SK-N-SH (cell line): ENCODE measurements at regions not wholly inside any gene's neighbourhood (a gene's known extent, or its start where the extent isn't known, plus 50 kb on each side); places are given as distances from the start of the nearest gene placed in this dataset.

Experiments used
- CTCF ChIA-PET: fragments of 300-600, 350-600 bp; formaldehyde crosslinking; extraction: SDS; loops from one replicate; lab custom pipeline; 2021; lab: Yijun Ruan, JAX
- POLR2A ChIA-PET: fragments of 350-600 bp; sonication (Branson Sonifier 250); formaldehyde crosslinking; extraction: SDS; loops from one replicate; lab custom pipeline; 2020; ENCODE audit warnings: antibody characterized with exemption, inconsistent platforms; lab: Yijun Ruan, JAX
- DNase-seq: peaks from one replicate; pipeline ENCODE4 v3.0.0; 2012
- H2AFZ ChIP-seq: fragments of 200-600 bp; sonication (generic); 2 replicates; pipeline ENCODE4 v1.8.1; 2016; ENCODE audit warnings: antibody characterized with exemption, mild to moderate bottlenecking, low read depth
- H3F3A ChIP-seq: fragments of 200-600 bp; sonication (generic); replicated peaks from 2 replicates; pipeline ENCODE3; 2016; ENCODE audit warnings: antibody characterized with exemption, mild to moderate bottlenecking; ENCODE audit not compliant: insufficient read depth
- H3K27ac ChIP-seq, 2 experiments: fragments of 200-500 bp in 1 of 2; fragments of 200-600 bp in 1 of 2; sonication (Bioruptor generic) in 1 of 2; sonication (generic), shearing (Covaris generic) in 1 of 2; 2 replicates each; pipeline versions ENCODE4 v1.5.1 to v1.6.1; 2014 to 2016; ENCODE audit warnings: low read depth in 2 of 2, inconsistent platforms in 1 of 2, low read length in 1 of 2, mild to moderate bottlenecking in 1 of 2, mixed read lengths in 1 of 2
- H3K27me3 ChIP-seq: fragments of 200-600 bp; sonication (generic), shearing (Covaris generic); 2 replicates; pipeline ENCODE4 v1.6.1; 2016; ENCODE audit warnings: mixed run types; ENCODE audit not compliant: insufficient read depth
- H3K36me3 ChIP-seq, 2 experiments: fragments of 200-500 bp in 1 of 2; fragments of 200-600 bp in 1 of 2; sonication (Bioruptor generic) in 1 of 2; sonication (generic) in 1 of 2; replicated peaks in 1 of 2; 2 replicates each; pipeline versions ENCODE3 to v1.5.1; 2014 to 2016; ENCODE audit warnings: low read length in 1 of 2, mild to moderate bottlenecking in 1 of 2; ENCODE audit not compliant: insufficient read depth in 2 of 2, control insufficient read depth in 1 of 2
- H3K4me1 ChIP-seq, 2 experiments: fragments of 200-500 bp in 1 of 2; fragments of 200-600 bp in 1 of 2; sonication (Bioruptor generic) in 1 of 2; sonication (generic), shearing (Covaris generic) in 1 of 2; 2 replicates each; pipeline versions ENCODE4 v1.5.1 to v1.6.1; 2014 to 2016; ENCODE audit warnings: low read depth in 1 of 2, low read length in 1 of 2, mixed run types in 1 of 2; ENCODE audit not compliant: insufficient read depth in 2 of 2, control insufficient read depth in 1 of 2
- H3K4me2 ChIP-seq: fragments of 200-600 bp; sonication (generic), shearing (Covaris generic); 2 replicates; pipeline ENCODE4 v1.6.1; 2017; ENCODE audit warnings: mixed run types
- H3K4me3 ChIP-seq, 2 experiments: fragments of 200-500 bp in 1 of 2; fragments of 200-600 bp in 1 of 2; sonication (Bioruptor generic) in 1 of 2; sonication (generic), shearing (Covaris generic) in 1 of 2; 2 replicates each; pipeline versions ENCODE4 v1.5.1 to v1.8.1; 2014 to 2016; ENCODE audit warnings: low read depth in 2 of 2, inconsistent platforms in 1 of 2, low read length in 1 of 2, mild to moderate bottlenecking in 1 of 2, mixed read lengths in 1 of 2, moderate library complexity in 1 of 2
- H3K79me2 ChIP-seq: fragments of 200-600 bp; sonication (generic); 2 replicates; pipeline ENCODE4 v1.8.1; 2017; ENCODE audit warnings: mild to moderate bottlenecking; ENCODE audit not compliant: insufficient read depth
- H3K9ac ChIP-seq: fragments of 200-600 bp; sonication (generic); 2 replicates; pipeline ENCODE4 v1.6.1; 2017; ENCODE audit warnings: mixed run types
- H3K9me2 ChIP-seq: fragments of 200-600 bp; sonication (generic); 2 replicates; pipeline ENCODE4 v1.6.1; 2017; ENCODE audit warnings: mixed run types
- H3K9me3 ChIP-seq: fragments of 200-600 bp; sonication (generic); 2 replicates; pipeline ENCODE4 v1.6.1; 2017; ENCODE audit warnings: mixed run types, mild to moderate bottlenecking, moderate library complexity
- H4K20me1 ChIP-seq: fragments of 200-600 bp; sonication (generic); 2 replicates; pipeline ENCODE4 v1.6.1; 2017; ENCODE audit warnings: mild to moderate bottlenecking, mixed run types; ENCODE audit not compliant: insufficient read depth
- EP300 ChIP-seq, 2 experiments: IDR thresholded peaks; 2 replicates each; pipeline versions ENCODE4 v1.4.0 to v1.6.1; 2012; ENCODE audit warnings: borderline replicate concordance in 1 of 2, low read depth in 1 of 2, low read length in 1 of 2
- FOSL2 ChIP-seq: IDR thresholded peaks from 2 replicates; pipeline ENCODE4 v1.4.0; 2012; ENCODE audit warnings: low read depth, mild to moderate bottlenecking, moderate library complexity, borderline replicate concordance
- FOXJ3 ChIP-seq: sonication (generic); formaldehyde crosslinking; IDR thresholded peaks from 2 replicates; pipeline ENCODE4 v1.5.1; 2020; ENCODE audit warnings: mild to moderate bottlenecking, missing genetic modification reagents
- NFIC ChIP-seq: IDR thresholded peaks from 2 replicates; pipeline ENCODE4 v1.4.0; 2012; ENCODE audit warnings: borderline replicate concordance
- NRF1 ChIP-seq: IDR thresholded peaks from 2 replicates; pipeline ENCODE4 v1.6.1; 2012; ENCODE audit warnings: low read depth, mild to moderate bottlenecking, low read length
- RCOR1 ChIP-seq: fragments of 150-350 bp; IDR thresholded peaks from 2 replicates; pipeline ENCODE4 v1.6.1; 2017; ENCODE audit warnings: antibody characterized with exemption, low read length
- SIN3A ChIP-seq: IDR thresholded peaks from 2 replicates; pipeline ENCODE4 v1.6.1; 2012; ENCODE audit warnings: low read depth, mild to moderate bottlenecking, low read length, moderate library complexity, borderline replicate concordance
- SMC3 ChIP-seq: IDR thresholded peaks from 2 replicates; pipeline ENCODE4 v1.6.1; 2012; ENCODE audit warnings: low read depth, low read length, improper control_type of control experiment
- TCF12 ChIP-seq: IDR thresholded peaks from 2 replicates; pipeline ENCODE4 v1.4.0; 2012
- YY1 ChIP-seq: IDR thresholded peaks from 2 replicates; pipeline ENCODE4 v1.4.0; 2012; ENCODE audit warnings: low read depth, mild to moderate bottlenecking
- WGBS: methylation state at CpG from one replicate; pipeline ENCODE4 v1.1.6; 2017; ENCODE audit warnings: low lambda C conversion rate; 5-methylcytosine and 5-hydroxymethylcytosine counted together
- TF ChIP-seq, protein P1 (sequence below): IDR thresholded peaks from 2 replicates; pipeline ENCODE4 v1.6.1; 2012; ENCODE audit warnings: mild to moderate bottlenecking, low read depth, low read length, moderate library complexity

DNA sequence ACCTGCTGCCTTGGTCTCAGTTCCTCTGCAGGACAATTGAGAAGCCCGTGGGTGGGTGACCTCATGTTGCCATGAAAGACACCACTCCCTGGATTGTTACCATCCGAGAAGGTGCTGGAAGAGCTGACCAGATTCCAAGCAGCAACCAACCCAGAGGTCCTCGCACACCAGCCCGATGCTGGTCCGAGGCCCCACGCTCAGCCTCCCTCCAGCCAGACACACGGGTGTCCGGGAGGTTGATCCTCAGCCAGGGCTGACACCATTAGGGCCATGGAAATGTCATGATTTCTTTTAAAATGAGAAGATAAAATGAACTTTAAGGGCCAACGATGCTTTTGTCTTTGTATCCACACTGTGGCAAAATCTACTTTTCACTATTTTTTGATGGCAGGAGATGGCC lies 242.3 kb downstream of the RBFOX3 start (continued):
- TF ChIP-seq YY1 (no peak), FOSL2 (no peak), SIN3A (no peak), NRF1 (no peak)

DNA sequence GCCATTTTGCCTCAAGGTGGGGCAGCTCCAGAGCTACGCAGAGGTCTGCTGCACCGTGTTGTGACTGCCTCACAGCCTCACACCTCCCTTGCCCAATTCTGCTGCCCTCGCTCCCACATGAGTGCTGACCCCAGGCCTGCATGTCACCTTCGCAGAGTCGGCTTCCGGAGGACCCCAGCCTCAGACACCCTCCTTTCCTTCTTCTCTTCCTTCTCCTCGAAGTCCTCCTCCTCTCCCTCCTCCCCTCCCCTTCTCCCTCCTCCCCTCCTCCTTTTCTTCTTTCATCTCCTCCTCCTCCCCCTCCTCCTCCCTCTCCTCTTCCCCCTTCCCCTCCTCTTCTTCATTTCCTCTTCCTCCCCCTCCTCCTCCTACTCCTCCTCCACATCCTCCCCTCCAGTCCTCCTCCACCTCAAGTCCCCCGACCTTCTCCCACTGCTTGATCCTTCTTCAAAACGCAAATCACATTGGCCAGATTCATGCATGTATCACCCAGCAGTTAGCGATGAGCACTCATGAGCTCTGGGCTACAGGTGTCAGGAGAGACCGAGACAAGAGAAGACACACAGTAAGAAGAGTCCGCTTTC lies 243.8 kb downstream of the RBFOX3 start:
- Histone ChIP-seq H3K79me2 (no peaks in the 10 kb centered on the region), H3K4me2 (no peak overlapping the region), H3F3A (no peaks in the 10 kb centered on the region), H2AFZ (no peak overlapping the region), H3K9ac (no peak overlapping the region), H3K27me3 (peaks cover 34% of the 10 kb centered on the region; the same call in 1 of the 2 replicates), H3K4me1 (no peaks in the 10 kb centered on the region; a peak in 1 of 4 replicates), H4K20me1 (no peaks in the 10 kb centered on the region), H3K4me3 (no peak overlapping the region), H3K9me3 (no peaks in the 10 kb centered on the region), H3K27ac (no peak overlapping the region), H3K9me2 (no peaks in the 10 kb centered on the region), H3K36me3 (no peaks in the 10 kb centered on the region)
- CTCF ChIA-PET, result interaction anchor here (1.1 to 4.1 kb wide), 6 partner anchors 21 to 181 kb away, joined by 3 to 37 read pairs (median 8); no protein-coding TSS in a partner anchor
- TF ChIP-seq FOXJ3 (CRISPR knock-in tag) (no peak), SMC3 (no peak), RCOR1 (no peak), NFIC (no peak), EP300 (IDR thresholded peaks at IDR 0.05; ENCODE audit: borderline replicate concordance in 1 of 2, low read depth in 1 of 2, low read length in 1 of 2) (no peak), TCF12 (no peak), SIN3A (no peak)
- TF ChIP-seq, protein P1, sequence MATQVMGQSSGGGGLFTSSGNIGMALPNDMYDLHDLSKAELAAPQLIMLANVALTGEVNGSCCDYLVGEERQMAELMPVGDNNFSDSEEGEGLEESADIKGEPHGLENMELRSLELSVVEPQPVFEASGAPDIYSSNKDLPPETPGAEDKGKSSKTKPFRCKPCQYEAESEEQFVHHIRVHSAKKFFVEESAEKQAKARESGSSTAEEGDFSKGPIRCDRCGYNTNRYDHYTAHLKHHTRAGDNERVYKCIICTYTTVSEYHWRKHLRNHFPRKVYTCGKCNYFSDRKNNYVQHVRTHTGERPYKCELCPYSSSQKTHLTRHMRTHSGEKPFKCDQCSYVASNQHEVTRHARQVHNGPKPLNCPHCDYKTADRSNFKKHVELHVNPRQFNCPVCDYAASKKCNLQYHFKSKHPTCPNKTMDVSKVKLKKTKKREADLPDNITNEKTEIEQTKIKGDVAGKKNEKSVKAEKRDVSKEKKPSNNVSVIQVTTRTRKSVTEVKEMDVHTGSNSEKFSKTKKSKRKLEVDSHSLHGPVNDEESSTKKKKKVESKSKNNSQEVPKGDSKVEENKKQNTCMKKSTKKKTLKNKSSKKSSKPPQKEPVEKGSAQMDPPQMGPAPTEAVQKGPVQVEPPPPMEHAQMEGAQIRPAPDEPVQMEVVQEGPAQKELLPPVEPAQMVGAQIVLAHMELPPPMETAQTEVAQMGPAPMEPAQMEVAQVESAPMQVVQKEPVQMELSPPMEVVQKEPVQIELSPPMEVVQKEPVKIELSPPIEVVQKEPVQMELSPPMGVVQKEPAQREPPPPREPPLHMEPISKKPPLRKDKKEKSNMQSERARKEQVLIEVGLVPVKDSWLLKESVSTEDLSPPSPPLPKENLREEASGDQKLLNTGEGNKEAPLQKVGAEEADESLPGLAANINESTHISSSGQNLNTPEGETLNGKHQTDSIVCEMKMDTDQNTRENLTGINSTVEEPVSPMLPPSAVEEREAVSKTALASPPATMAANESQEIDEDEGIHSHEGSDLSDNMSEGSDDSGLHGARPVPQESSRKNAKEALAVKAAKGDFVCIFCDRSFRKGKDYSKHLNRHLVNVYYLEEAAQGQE, result no peak
- WGBS, result 35% methylated on average over 10 of the region's 12 CpGs
- DNase-seq, result no peak
- POLR2A ChIA-PET, result no interaction called here
